ENCODE measurements at regions not wholly inside any gene's neighbourhood (a gene's known extent, or its start where the extent isn't known, plus 50 kb on each side); places are given as distances from the start of the nearest gene placed in this dataset.

DNA sequence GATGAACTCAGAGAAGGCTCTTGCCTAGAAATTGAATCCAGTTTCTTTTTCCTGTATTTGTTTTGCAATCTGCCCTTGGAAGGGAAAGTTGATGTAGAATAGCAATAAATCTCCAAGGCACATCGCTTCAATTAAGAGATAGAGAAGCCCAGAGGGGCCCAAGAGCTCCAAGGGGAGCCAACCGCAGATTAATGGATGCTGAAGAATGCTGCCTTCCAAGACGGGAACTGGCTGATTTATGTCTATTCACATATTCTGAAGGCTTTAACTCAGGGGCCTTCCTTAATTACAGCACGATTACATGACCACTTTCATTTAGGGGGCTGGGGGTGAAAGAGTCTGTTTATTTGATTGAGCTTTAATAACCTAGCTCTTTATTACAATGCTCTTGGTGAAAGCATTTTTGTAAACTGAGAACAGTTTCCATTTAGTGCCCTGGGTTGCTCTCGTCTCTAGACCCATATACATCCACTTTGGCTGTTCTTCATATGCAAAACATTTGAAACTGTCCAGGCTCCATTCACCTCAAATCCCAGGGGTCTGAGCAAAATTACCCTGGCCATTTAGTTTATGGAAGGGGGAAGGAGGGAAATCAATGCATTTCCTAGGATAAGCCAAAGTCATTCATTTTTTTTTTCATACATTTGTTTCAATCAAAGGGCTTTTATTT lies 87.4 kb upstream of the CLDN14 start (continued):
- no peak; the same call in none of the 2 replicates for TF ChIP-seq ZNF664 (tag by site-specific recombination; IDR thresholded peaks at IDR 0.05)
- TF ChIP-seq, protein P1, sequence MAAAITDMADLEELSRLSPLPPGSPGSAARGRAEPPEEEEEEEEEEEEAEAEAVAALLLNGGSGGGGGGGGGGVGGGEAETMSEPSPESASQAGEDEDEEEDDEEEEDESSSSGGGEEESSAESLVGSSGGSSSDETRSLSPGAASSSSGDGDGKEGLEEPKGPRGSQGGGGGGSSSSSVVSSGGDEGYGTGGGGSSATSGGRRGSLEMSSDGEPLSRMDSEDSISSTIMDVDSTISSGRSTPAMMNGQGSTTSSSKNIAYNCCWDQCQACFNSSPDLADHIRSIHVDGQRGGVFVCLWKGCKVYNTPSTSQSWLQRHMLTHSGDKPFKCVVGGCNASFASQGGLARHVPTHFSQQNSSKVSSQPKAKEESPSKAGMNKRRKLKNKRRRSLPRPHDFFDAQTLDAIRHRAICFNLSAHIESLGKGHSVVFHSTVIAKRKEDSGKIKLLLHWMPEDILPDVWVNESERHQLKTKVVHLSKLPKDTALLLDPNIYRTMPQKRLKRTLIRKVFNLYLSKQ (tag by site-specific recombination; IDR thresholded peaks at IDR 0.05; ENCODE audit: borderline replicate concordance) = no peak
- peak; percentile 88 for TF ChIP-seq ZIC2 (tag by site-specific recombination; IDR thresholded peaks at IDR 0.05)
- TF ChIP-seq TRIM28 (IDR thresholded peaks at IDR 0.05; ENCODE audit: borderline replicate concordance, low read length) = peak; percentile 98
- no peak for TF ChIP-seq ZNF677 (tag by site-specific recombination; IDR thresholded peaks at IDR 0.05)
- TF ChIP-seq OVOL3 (tag by site-specific recombination; IDR thresholded peaks at IDR 0.05) = peak; percentile 93
- TF ChIP-seq, protein P2, sequence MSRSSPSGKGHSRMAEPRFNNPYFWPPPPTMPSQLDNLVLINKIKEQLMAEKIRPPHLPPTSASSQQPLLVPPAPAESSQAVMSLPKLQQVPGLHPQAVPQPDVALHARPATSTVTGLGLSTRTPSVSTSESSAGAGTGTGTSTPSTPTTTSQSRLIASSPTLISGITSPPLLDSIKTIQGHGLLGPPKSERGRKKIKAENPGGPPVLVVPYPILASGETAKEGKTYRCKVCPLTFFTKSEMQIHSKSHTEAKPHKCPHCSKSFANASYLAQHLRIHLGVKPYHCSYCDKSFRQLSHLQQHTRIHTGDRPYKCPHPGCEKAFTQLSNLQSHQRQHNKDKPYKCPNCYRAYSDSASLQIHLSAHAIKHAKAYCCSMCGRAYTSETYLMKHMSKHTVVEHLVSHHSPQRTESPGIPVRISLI (tag by site-specific recombination; IDR thresholded peaks at IDR 0.05) = no peak
- no peak for TF ChIP-seq ZNF248 (tag by site-specific recombination; IDR thresholded peaks at IDR 0.05)
- TF ChIP-seq ZNF514 (tag by site-specific recombination; IDR thresholded peaks at IDR 0.05) = no peak
- no peak for TF ChIP-seq ZNF560 (tag by site-specific recombination; IDR thresholded peaks at IDR 0.05; ENCODE audit: borderline replicate concordance)
- peak; percentile 85 for TF ChIP-seq ZNF423 (tag by site-specific recombination; IDR thresholded peaks at IDR 0.05)
- TF ChIP-seq ZNF416 (tag by site-specific recombination; IDR thresholded peaks at IDR 0.05) = no peak
- peak; percentile 86; the same call in 1 of the 2 replicates for TF ChIP-seq ZNF121 (tag by site-specific recombination; IDR thresholded peaks at IDR 0.05)
- TF ChIP-seq WT1 (tag by site-specific recombination; IDR thresholded peaks at IDR 0.05) = peak; percentile 83
- TF ChIP-seq, protein P3, sequence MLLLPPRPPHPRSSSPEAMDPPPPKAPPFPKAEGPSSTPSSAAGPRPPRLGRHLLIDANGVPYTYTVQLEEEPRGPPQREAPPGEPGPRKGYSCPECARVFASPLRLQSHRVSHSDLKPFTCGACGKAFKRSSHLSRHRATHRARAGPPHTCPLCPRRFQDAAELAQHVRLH (tag by site-specific recombination; IDR thresholded peaks at IDR 0.05) = peak; percentile 81
- TF ChIP-seq ZNF366 (tag by site-specific recombination; conservative IDR thresholded peaks at IDR 0.05) = no peak
- TF ChIP-seq KLF16 (tag by site-specific recombination; IDR thresholded peaks at IDR 0.05) = no peak
- TF ChIP-seq ZNF830 (tag by site-specific recombination; IDR thresholded peaks at IDR 0.05; ENCODE audit: low read depth) = no peak
- TF ChIP-seq ZNF311 (tag by site-specific recombination; IDR thresholded peaks at IDR 0.05; ENCODE audit: borderline replicate concordance) = no peak
- TF ChIP-seq, protein P4, sequence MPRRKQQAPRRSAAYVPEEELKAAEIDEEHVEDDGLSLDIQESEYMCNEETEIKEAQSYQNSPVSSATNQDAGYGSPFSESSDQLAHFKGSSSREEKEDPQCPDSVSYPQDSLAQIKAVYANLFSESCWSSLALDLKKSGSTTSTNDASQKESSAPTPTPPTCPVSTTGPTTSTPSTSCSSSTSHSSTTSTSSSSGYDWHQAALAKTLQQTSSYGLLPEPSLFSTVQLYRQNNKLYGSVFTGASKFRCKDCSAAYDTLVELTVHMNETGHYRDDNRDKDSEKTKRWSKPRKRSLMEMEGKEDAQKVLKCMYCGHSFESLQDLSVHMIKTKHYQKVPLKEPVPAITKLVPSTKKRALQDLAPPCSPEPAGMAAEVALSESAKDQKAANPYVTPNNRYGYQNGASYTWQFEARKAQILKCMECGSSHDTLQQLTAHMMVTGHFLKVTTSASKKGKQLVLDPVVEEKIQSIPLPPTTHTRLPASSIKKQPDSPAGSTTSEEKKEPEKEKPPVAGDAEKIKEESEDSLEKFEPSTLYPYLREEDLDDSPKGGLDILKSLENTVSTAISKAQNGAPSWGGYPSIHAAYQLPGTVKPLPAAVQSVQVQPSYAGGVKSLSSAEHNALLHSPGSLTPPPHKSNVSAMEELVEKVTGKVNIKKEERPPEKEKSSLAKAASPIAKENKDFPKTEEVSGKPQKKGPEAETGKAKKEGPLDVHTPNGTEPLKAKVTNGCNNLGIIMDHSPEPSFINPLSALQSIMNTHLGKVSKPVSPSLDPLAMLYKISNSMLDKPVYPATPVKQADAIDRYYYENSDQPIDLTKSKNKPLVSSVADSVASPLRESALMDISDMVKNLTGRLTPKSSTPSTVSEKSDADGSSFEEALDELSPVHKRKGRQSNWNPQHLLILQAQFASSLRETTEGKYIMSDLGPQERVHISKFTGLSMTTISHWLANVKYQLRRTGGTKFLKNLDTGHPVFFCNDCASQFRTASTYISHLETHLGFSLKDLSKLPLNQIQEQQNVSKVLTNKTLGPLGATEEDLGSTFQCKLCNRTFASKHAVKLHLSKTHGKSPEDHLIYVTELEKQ (tag by site-specific recombination; IDR thresholded peaks at IDR 0.05; ENCODE audit: borderline replicate concordance) = no peak
- no peak for TF ChIP-seq ZNF623 (tag by site-specific recombination; IDR thresholded peaks at IDR 0.05)
- TF ChIP-seq, protein P5, sequence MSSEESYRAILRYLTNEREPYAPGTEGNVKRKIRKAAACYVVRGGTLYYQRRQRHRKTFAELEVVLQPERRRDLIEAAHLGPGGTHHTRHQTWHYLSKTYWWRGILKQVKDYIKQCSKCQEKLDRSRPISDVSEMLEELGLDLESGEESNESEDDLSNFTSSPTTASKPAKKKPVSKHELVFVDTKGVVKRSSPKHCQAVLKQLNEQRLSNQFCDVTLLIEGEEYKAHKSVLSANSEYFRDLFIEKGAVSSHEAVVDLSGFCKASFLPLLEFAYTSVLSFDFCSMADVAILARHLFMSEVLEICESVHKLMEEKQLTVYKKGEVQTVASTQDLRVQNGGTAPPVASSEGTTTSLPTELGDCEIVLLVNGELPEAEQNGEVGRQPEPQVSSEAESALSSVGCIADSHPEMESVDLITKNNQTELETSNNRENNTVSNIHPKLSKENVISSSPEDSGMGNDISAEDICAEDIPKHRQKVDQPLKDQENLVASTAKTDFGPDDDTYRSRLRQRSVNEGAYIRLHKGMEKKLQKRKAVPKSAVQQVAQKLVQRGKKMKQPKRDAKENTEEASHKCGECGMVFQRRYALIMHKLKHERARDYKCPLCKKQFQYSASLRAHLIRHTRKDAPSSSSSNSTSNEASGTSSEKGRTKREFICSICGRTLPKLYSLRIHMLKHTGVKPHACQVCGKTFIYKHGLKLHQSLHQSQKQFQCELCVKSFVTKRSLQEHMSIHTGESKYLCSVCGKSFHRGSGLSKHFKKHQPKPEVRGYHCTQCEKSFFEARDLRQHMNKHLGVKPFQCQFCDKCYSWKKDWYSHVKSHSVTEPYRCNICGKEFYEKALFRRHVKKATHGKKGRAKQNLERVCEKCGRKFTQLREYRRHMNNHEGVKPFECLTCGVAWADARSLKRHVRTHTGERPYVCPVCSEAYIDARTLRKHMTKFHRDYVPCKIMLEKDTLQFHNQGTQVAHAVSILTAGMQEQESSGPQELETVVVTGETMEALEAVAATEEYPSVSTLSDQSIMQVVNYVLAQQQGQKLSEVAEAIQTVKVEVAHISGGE (tag by site-specific recombination; conservative IDR thresholded peaks at IDR 0.05; ENCODE audit: low read depth) = no peak
- TF ChIP-seq, protein P6, sequence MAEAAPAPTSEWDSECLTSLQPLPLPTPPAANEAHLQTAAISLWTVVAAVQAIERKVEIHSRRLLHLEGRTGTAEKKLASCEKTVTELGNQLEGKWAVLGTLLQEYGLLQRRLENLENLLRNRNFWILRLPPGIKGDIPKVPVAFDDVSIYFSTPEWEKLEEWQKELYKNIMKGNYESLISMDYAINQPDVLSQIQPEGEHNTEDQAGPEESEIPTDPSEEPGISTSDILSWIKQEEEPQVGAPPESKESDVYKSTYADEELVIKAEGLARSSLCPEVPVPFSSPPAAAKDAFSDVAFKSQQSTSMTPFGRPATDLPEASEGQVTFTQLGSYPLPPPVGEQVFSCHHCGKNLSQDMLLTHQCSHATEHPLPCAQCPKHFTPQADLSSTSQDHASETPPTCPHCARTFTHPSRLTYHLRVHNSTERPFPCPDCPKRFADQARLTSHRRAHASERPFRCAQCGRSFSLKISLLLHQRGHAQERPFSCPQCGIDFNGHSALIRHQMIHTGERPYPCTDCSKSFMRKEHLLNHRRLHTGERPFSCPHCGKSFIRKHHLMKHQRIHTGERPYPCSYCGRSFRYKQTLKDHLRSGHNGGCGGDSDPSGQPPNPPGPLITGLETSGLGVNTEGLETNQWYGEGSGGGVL (tag by site-specific recombination; IDR thresholded peaks at IDR 0.05) = peak; percentile 51; the same call in 1 of the 2 replicates
- TF ChIP-seq ZNF175 (tag by site-specific recombination; IDR thresholded peaks at IDR 0.05) = no peak
- TF ChIP-seq KLF9 (tag by site-specific recombination; IDR thresholded peaks at IDR 0.05; ENCODE audit: low read depth) = no peak
- TF ChIP-seq IKZF3 (tag by site-specific recombination; IDR thresholded peaks at IDR 0.05) = peak; percentile 68
- TF ChIP-seq, protein P7, sequence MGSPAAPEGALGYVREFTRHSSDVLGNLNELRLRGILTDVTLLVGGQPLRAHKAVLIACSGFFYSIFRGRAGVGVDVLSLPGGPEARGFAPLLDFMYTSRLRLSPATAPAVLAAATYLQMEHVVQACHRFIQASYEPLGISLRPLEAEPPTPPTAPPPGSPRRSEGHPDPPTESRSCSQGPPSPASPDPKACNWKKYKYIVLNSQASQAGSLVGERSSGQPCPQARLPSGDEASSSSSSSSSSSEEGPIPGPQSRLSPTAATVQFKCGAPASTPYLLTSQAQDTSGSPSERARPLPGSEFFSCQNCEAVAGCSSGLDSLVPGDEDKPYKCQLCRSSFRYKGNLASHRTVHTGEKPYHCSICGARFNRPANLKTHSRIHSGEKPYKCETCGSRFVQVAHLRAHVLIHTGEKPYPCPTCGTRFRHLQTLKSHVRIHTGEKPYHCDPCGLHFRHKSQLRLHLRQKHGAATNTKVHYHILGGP (tag by site-specific recombination; IDR thresholded peaks at IDR 0.05) = peak; percentile 57; the same call in 1 of the 2 replicates

Data from HEK293 (cell line).